Aorta (tissue), 5 donors: ENCODE measurements at regions not wholly inside any gene's neighbourhood (a gene's known extent, or its start where the extent isn't known, plus 50 kb on each side); places are given as distances from the start of the nearest gene placed in this dataset.

ENCODE experiments used
- ATAC-seq: fragments of 200-7000 bp; cut with Tn5 transposase; one replicate; pipeline ENCODE4 v1.9.1; 2022; ENCODE audit warnings: moderate library complexity; ENCODE audit not compliant: low FRiP score
- DNase-seq, 2 donors: peaks; one replicate each; pipeline ENCODE4 v3.0.0-alpha.2; 2020
- H3K27ac ChIP-seq, 2 donors: one replicate each; pipeline ENCODE4 v1.5.1; 2013; ENCODE audit warnings: low read length in 2 of 2, mild to moderate bottlenecking in 2 of 2, moderate library complexity in 2 of 2, control low read depth in 1 of 2, inconsistent platforms in 1 of 2, low read depth in 1 of 2
- H3K27me3 ChIP-seq, 2 donors: one replicate each; pipeline ENCODE4 v1.6.1; 2013; ENCODE audit warnings: control low read depth in 1 of 2, low read length in 1 of 2, mild to moderate bottlenecking in 1 of 2, moderate library complexity in 1 of 2; ENCODE audit not compliant: insufficient read depth in 2 of 2, control insufficient read depth in 1 of 2
- H3K36me3 ChIP-seq, 2 donors: one replicate each; pipeline ENCODE4 v1.6.1; 2013; ENCODE audit warnings: control low read depth in 1 of 2, low read length in 1 of 2, mild to moderate bottlenecking in 1 of 2; ENCODE audit not compliant: insufficient read depth in 2 of 2, control insufficient read depth in 1 of 2
- H3K4me1 ChIP-seq, 2 donors: one replicate each; pipeline ENCODE4 v1.6.1; 2013; ENCODE audit warnings: low read length in 2 of 2, control low read depth in 1 of 2, mild to moderate bottlenecking in 1 of 2, moderate library complexity in 1 of 2; ENCODE audit not compliant: insufficient read depth in 2 of 2, control insufficient read depth in 1 of 2
- H3K4me3 ChIP-seq, 2 donors: one replicate each; pipeline ENCODE4 v1.5.1; 2013; ENCODE audit warnings: low read length in 2 of 2, control low read depth in 1 of 2, mild to moderate bottlenecking in 1 of 2
- H3K9me3 ChIP-seq: one replicate; pipeline ENCODE4 v1.6.1; 2013; ENCODE audit warnings: mild to moderate bottlenecking, low read length; ENCODE audit not compliant: control insufficient read depth
- WGBS, 2 donors: extraction: QIAGEN DNeasy Blood & Tissue Kit; methylation state at CpG; one replicate each; pipeline ENCODE4 v1.1.7; 2013; 5-methylcytosine and 5-hydroxymethylcytosine counted together
- intact Hi-C, 2 donors: fragments of 100-400 bp; cut with DNase I; formaldehyde crosslinking; loops; one replicate each; pipeline versions ENCODE4 v1.14.2 to v1.15.0; 2022
- donor health status: healthy with polysubstance abuse.
- donor health status: Bipolar disorder and iron deficiency.
- donor health status: DM: no; HTN: no; CAD: no.
- donor health status: DM: no; HTN: no; CAD: no.
- donor health status: DM: yes; HTN: yes; CAD: no.

- H3K27me3 ChIP-seq, result no peaks in the 10 kb centered on the region
- WGBS, 2 donors, result 62 to 67% methylated on average over 5 of the region's 5 CpGs
- H3K4me1 ChIP-seq, result no peaks in the 10 kb centered on the region
- no peak for DNase-seq
- no peak for ATAC-seq
- H3K9me3 ChIP-seq, result no peaks in the 10 kb centered on the region
- intact Hi-C loops, result no loop called here
- H3K27ac ChIP-seq, result no peak overlapping the region
- H3K36me3 ChIP-seq, result no peaks in the 10 kb centered on the region
- no peak overlapping the region for H3K4me3 ChIP-seq
Measured at GRCh38 chr17:33375103-33375502, 82.0 kb upstream of the ASIC2 start.

GRCh38 chr17:33375783-33376182, 82.7 kb upstream of the ASIC2 start:
- Histone ChIP-seq H3K4me1 (no peaks in the 10 kb centered on the region), H3K4me3 (no peak overlapping the region), H3K9me3 (no peaks in the 10 kb centered on the region), H3K27me3 (no peaks in the 10 kb centered on the region), H3K27ac (no peak overlapping the region), H3K36me3 (no peaks in the 10 kb centered on the region)
- intact Hi-C loops, result no loop called here
- 69 to 75% methylated on average over 4 of the region's 4 CpGs for WGBS, 2 donors
- ATAC-seq, result no peak
- no peak for DNase-seq

- H3K4me3 ChIP-seq, result no peak overlapping the region
- H3K27ac ChIP-seq, result no peak overlapping the region
- intact Hi-C loops, result no loop called here
- no peak for DNase-seq
- no peaks in the 10 kb centered on the region for H3K9me3 ChIP-seq
- WGBS, 2 donors, result 68 to 73% methylated on average over 3 of the region's 3 CpGs
- H3K27me3 ChIP-seq, result no peaks in the 10 kb centered on the region
- no peaks in the 10 kb centered on the region for H3K36me3 ChIP-seq
- no peaks in the 10 kb centered on the region for H3K4me1 ChIP-seq
- no peak for ATAC-seq
Measured at GRCh38 chr17:33377837-33378595, 84.9 kb upstream of the ASIC2 start.

GRCh38 chr17:33381201-33381600, 88.1 kb upstream of the ASIC2 start:
- H3K36me3 ChIP-seq, result no peaks in the 10 kb centered on the region
- no peak overlapping the region for H3K4me3 ChIP-seq
- H3K9me3 ChIP-seq, result no peaks in the 10 kb centered on the region
- H3K27me3 ChIP-seq, result no peaks in the 10 kb centered on the region
- H3K27ac ChIP-seq, result no peak overlapping the region
- intact Hi-C loops, result no loop called here
- no peaks in the 10 kb centered on the region for H3K4me1 ChIP-seq
- WGBS, 2 donors, result 24 to 29% methylated on average over 6 of the region's 6 CpGs
- ATAC-seq, result no peak
- peak in 1 of 2 donors; percentile 45 for DNase-seq

GRCh38 chr17:33383488-33384023, 90.5 kb upstream of the ASIC2 start:
- no peaks in the 10 kb centered on the region for H3K36me3 ChIP-seq
- no peak for ATAC-seq
- WGBS, 2 donors, result 65 to 69% methylated on average over 3 of the region's 3 CpGs
- no peak overlapping the region for H3K4me3 ChIP-seq
- H3K27ac ChIP-seq, result no peak overlapping the region
- no peaks in the 10 kb centered on the region for H3K9me3 ChIP-seq
- H3K27me3 ChIP-seq, result no peaks in the 10 kb centered on the region
- no peaks in the 10 kb centered on the region for H3K4me1 ChIP-seq
- intact Hi-C loops, result no loop called here
- no peak for DNase-seq

GRCh38 chr17:33385133-33385532, 92.0 kb upstream of the ASIC2 start:
- Histone ChIP-seq H3K36me3 (no peaks in the 10 kb centered on the region), H3K9me3 (no peaks in the 10 kb centered on the region), H3K27me3 (no peaks in the 10 kb centered on the region), H3K27ac (no peak overlapping the region), H3K4me3 (no peak overlapping the region), H3K4me1 (no peaks in the 10 kb centered on the region)
- ATAC-seq (no peak), DNase-seq (no peak)
- intact Hi-C loops, result no loop called here
- WGBS, 2 donors, result 25 to 29% methylated on average over 4 of the region's 4 CpGs

GRCh38 chr17:33385713-33386112, 92.6 kb upstream of the ASIC2 start:
- intact Hi-C loops, result no loop called here
- H3K9me3 ChIP-seq, result no peaks in the 10 kb centered on the region
- no peak overlapping the region for H3K4me3 ChIP-seq
- H3K27ac ChIP-seq, result no peak overlapping the region
- WGBS, 2 donors, result 77 to 79% methylated on average over 3 of the region's 3 CpGs
- no peak for DNase-seq
- no peaks in the 10 kb centered on the region for H3K4me1 ChIP-seq
- no peaks in the 10 kb centered on the region for H3K36me3 ChIP-seq
- ATAC-seq, result no peak
- H3K27me3 ChIP-seq, result no peaks in the 10 kb centered on the region

GRCh38 chr17:33387406-33387805, 94.3 kb upstream of the ASIC2 start:
- intact Hi-C loops, result no loop called here

GRCh38 chr17:33389504-33390135, 96.5 kb upstream of the ASIC2 start:
- Histone ChIP-seq H3K4me1 (no peaks in the 10 kb centered on the region), H3K27ac (no peak overlapping the region), H3K27me3 (no peaks in the 10 kb centered on the region), H3K4me3 (no peak overlapping the region), H3K36me3 (no peaks in the 10 kb centered on the region), H3K9me3 (peaks cover 2% of the 10 kb centered on the region)
- intact Hi-C loops, result no loop called here
- DNase-seq, result no peak
- ATAC-seq, result no peak
- 61% methylated on average over 4 of the region's 4 CpGs for WGBS, 2 donors

More at GRCh38 chr17:33387406-33387805, 94.3 kb upstream of the ASIC2 start:
- H3K9me3 ChIP-seq, result peaks cover under 1% of the 10 kb centered on the region
- no peak overlapping the region for H3K4me3 ChIP-seq
- 74 to 89% methylated on average over 7 of the region's 7 CpGs for WGBS, 2 donors
- DNase-seq (no peak), ATAC-seq (no peak)
- no peaks in the 10 kb centered on the region for H3K36me3 ChIP-seq
- H3K4me1 ChIP-seq, result no peaks in the 10 kb centered on the region
- H3K27me3 ChIP-seq, result no peaks in the 10 kb centered on the region
- no peak overlapping the region for H3K27ac ChIP-seq
